ENCODE measurements at regions not wholly inside any gene's neighbourhood (a gene's known extent, or its start where the extent isn't known, plus 50 kb on each side); places are given as distances from the start of the nearest gene placed in this dataset.

DNA sequence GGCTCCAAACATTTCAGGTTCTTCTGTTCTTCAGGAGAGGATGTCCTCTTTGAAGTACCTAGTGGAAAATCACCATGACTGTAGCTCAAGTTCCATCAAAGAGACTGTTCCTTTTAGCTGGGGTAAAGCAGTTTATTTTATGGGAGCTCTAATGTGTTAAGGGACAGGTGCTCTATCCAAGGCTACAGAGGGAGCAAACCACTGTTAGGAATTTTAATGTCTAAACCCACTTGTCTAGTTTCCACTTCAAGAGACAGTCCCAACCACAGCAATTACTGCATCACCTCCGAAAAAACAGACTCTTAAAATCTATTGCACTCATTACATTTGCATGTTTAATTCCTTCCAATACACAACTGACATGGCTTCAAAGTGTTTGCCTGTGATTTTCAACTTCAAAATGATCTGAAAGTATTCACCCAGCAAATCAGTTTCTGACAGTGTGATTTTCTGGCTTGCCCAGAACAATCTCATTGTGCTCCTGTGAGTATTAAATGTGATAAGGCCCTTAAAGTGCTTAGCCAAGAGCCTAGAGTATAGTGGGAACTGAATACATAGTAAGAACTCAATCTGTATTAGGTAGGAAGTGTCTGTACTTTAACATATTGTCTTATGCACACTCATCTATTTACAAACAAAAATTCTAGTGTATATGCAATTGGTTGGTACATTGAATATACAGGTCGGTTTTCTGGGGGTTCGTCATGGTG lies 266.5 kb upstream of the CCDC54 start:
- DNase-seq (ENCODE audit: insufficient read length, low spot score) (no peak), FAIRE-seq (no peak)
- TF ChIP-seq POLR2A (IDR thresholded peaks at IDR 0.05; ENCODE audit: low read depth, low read length) (no peak), POLR2AphosphoS5 (IDR thresholded peaks at IDR 0.05; ENCODE audit: low read depth, low read length) (no peak), TAF1 (IDR thresholded peaks at IDR 0.05; ENCODE audit: low read depth, low read length) (no peak), SPI1 (IDR thresholded peaks at IDR 0.05; ENCODE audit: low read depth, low read length) (no peak), POU2F2 (IDR thresholded peaks at IDR 0.05; ENCODE audit: low read depth, low read length) (no peak), PAX5 (IDR thresholded peaks at IDR 0.05; ENCODE audit: insufficient read depth, low read length, severe bottlenecking) (no peak)

- TF ChIP-seq SPI1 (IDR thresholded peaks at IDR 0.05; ENCODE audit: low read depth, low read length) (no peak), POU2F2 (IDR thresholded peaks at IDR 0.05; ENCODE audit: low read depth, low read length) (no peak), PAX5 (IDR thresholded peaks at IDR 0.05; ENCODE audit: insufficient read depth, low read length, severe bottlenecking) (no peak), POLR2AphosphoS5 (IDR thresholded peaks at IDR 0.05; ENCODE audit: low read depth, low read length) (no peak), TAF1 (IDR thresholded peaks at IDR 0.05; ENCODE audit: low read depth, low read length) (no peak), POLR2A (IDR thresholded peaks at IDR 0.05; ENCODE audit: low read depth, low read length) (no peak)
- no peak for FAIRE-seq
- no peak for DNase-seq (ENCODE audit: insufficient read length, low spot score)
These were observed 265.4 kb upstream of the CCDC54 start for GRCh38 chr3:107111872-107112271.

- FAIRE-seq (no peak), DNase-seq (ENCODE audit: insufficient read length, low spot score) (no peak)
- no peak for TF ChIP-seq SPI1 (IDR thresholded peaks at IDR 0.05; ENCODE audit: low read depth, low read length)
- TF ChIP-seq POLR2AphosphoS5 (IDR thresholded peaks at IDR 0.05; ENCODE audit: low read depth, low read length), result no peak
- TF ChIP-seq TAF1 (IDR thresholded peaks at IDR 0.05; ENCODE audit: low read depth, low read length), result no peak
- no peak for TF ChIP-seq PAX5 (IDR thresholded peaks at IDR 0.05; ENCODE audit: insufficient read depth, low read length, severe bottlenecking)
- no peak for TF ChIP-seq POU2F2 (IDR thresholded peaks at IDR 0.05; ENCODE audit: low read depth, low read length)
- no peak for TF ChIP-seq POLR2A (IDR thresholded peaks at IDR 0.05; ENCODE audit: low read depth, low read length)
These were observed 264.9 kb upstream of the CCDC54 start for GRCh38 chr3:107112356-107112755.

- FAIRE-seq (no peak), DNase-seq (ENCODE audit: insufficient read length, low spot score) (no peak)
- no peak for TF ChIP-seq SPI1 (IDR thresholded peaks at IDR 0.05; ENCODE audit: low read depth, low read length)
- TF ChIP-seq TAF1 (IDR thresholded peaks at IDR 0.05; ENCODE audit: low read depth, low read length), result no peak
- TF ChIP-seq POU2F2 (IDR thresholded peaks at IDR 0.05; ENCODE audit: low read depth, low read length), result no peak
- TF ChIP-seq POLR2A (IDR thresholded peaks at IDR 0.05; ENCODE audit: low read depth, low read length), result no peak
- TF ChIP-seq PAX5 (IDR thresholded peaks at IDR 0.05; ENCODE audit: insufficient read depth, low read length, severe bottlenecking), result no peak
- TF ChIP-seq POLR2AphosphoS5 (IDR thresholded peaks at IDR 0.05; ENCODE audit: low read depth, low read length), result no peak
These were observed 261.0 kb upstream of the CCDC54 start for GRCh38 chr3:107116251-107116650.

DNA sequence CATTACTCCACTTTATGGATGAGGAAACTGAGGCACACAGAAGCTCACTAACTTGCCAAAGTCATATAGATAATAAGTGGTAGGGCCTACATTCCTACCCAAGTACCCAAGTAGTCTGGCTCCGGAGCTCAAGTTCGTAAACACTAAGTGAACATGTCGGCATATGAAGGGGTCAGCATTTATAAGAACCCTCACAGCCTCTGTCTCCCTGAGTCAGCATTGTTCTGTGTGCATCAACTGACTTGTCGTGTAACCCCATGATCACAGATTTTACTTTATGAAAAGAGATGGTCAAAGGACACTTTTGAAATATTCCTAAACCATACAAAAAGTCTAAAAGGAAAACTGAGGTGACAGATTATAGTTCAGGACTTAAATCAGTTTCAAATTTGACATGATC lies 260.1 kb upstream of the CCDC54 start:
- peak; percentile 20 for FAIRE-seq
- TF ChIP-seq POU2F2 (IDR thresholded peaks at IDR 0.05; ENCODE audit: low read depth, low read length), result no peak
- no peak for TF ChIP-seq PAX5 (IDR thresholded peaks at IDR 0.05; ENCODE audit: insufficient read depth, low read length, severe bottlenecking)
- TF ChIP-seq POLR2A (IDR thresholded peaks at IDR 0.05; ENCODE audit: low read depth, low read length), result no peak
- no peak for TF ChIP-seq TAF1 (IDR thresholded peaks at IDR 0.05; ENCODE audit: low read depth, low read length)
- TF ChIP-seq POLR2AphosphoS5 (IDR thresholded peaks at IDR 0.05; ENCODE audit: low read depth, low read length), result no peak
- TF ChIP-seq SPI1 (IDR thresholded peaks at IDR 0.05; ENCODE audit: low read depth, low read length), result no peak
- DNase-seq (ENCODE audit: insufficient read length, low spot score), result no peak

DNA sequence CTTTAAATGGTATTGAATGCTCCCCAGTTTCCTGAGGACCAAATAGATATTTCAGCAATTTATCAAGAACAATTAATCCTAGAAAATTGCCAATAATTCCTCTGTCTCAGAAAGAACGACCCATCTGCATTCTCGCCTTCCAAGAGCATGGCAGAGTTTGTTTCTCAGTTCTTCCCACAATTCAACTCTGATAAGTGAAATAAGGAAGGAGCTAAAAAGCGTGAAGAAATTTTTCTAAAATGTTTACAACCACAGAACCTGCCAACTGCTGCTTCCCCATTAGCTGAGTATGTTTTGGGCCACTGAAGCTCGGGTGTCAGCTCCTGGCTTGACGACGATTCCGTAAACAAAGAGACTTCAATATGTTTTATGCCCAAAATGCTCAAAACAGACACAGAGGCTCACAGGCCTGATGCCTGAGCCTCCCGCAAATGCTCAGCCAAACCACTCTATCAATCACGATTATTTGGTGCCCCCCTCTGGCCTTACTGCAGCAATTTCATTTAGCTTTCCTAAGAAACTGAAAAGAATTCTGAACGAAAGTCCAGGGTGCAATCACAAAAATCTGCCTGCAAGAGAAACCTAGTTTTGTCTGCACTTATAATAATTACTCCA lies 259.2 kb upstream of the CCDC54 start:
- DNase-seq (ENCODE audit: insufficient read length, low spot score) (peak; percentile 8), FAIRE-seq (no peak)
- no peak for TF ChIP-seq POU2F2 (IDR thresholded peaks at IDR 0.05; ENCODE audit: low read depth, low read length)
- TF ChIP-seq POLR2AphosphoS5 (IDR thresholded peaks at IDR 0.05; ENCODE audit: low read depth, low read length), result no peak
- no peak for TF ChIP-seq PAX5 (IDR thresholded peaks at IDR 0.05; ENCODE audit: insufficient read depth, low read length, severe bottlenecking)
- TF ChIP-seq TAF1 (IDR thresholded peaks at IDR 0.05; ENCODE audit: low read depth, low read length), result no peak
- no peak for TF ChIP-seq POLR2A (IDR thresholded peaks at IDR 0.05; ENCODE audit: low read depth, low read length)
- TF ChIP-seq SPI1 (IDR thresholded peaks at IDR 0.05; ENCODE audit: low read depth, low read length), result no peak

- FAIRE-seq, result no peak
- TF ChIP-seq POLR2AphosphoS5 (IDR thresholded peaks at IDR 0.05; ENCODE audit: low read depth, low read length) (no peak), PAX5 (IDR thresholded peaks at IDR 0.05; ENCODE audit: insufficient read depth, low read length, severe bottlenecking) (no peak), POLR2A (IDR thresholded peaks at IDR 0.05; ENCODE audit: low read depth, low read length) (no peak), SPI1 (IDR thresholded peaks at IDR 0.05; ENCODE audit: low read depth, low read length) (no peak), POU2F2 (IDR thresholded peaks at IDR 0.05; ENCODE audit: low read depth, low read length) (no peak)
- no peak for DNase-seq (ENCODE audit: insufficient read length, low spot score)
These were observed 252.4 kb upstream of the CCDC54 start for GRCh38 chr3:107124885-107125284.

GRCh38 chr3:107128946-107129345 lies 248.3 kb upstream of the CCDC54 start:
- TF ChIP-seq POLR2A (IDR thresholded peaks at IDR 0.05; ENCODE audit: low read depth, low read length), result no peak
- no peak for TF ChIP-seq SPI1 (IDR thresholded peaks at IDR 0.05; ENCODE audit: low read depth, low read length)
- TF ChIP-seq TAF1 (IDR thresholded peaks at IDR 0.05; ENCODE audit: low read depth, low read length), result no peak
- no peak for TF ChIP-seq POU2F2 (IDR thresholded peaks at IDR 0.05; ENCODE audit: low read depth, low read length)
- no peak for TF ChIP-seq PAX5 (IDR thresholded peaks at IDR 0.05; ENCODE audit: insufficient read depth, low read length, severe bottlenecking)
- TF ChIP-seq POLR2AphosphoS5 (IDR thresholded peaks at IDR 0.05; ENCODE audit: low read depth, low read length), result no peak
- FAIRE-seq (no peak), DNase-seq (ENCODE audit: insufficient read length, low spot score) (no peak)

- FAIRE-seq (peak; percentile 43), DNase-seq (ENCODE audit: insufficient read length, low spot score) (no peak)
- TF ChIP-seq POLR2A (IDR thresholded peaks at IDR 0.05; ENCODE audit: low read depth, low read length), result no peak
These were observed 247.0 kb upstream of the CCDC54 start for GRCh38 chr3:107130089-107130700.

Measured in GM12891 (cell line).